HG03432 (cell line): ENCODE measurements at regions not wholly inside any gene's neighbourhood (a gene's known extent, or its start where the extent isn't known, plus 50 kb on each side); places are given as distances from the start of the nearest gene placed in this dataset.

Experiments
- ATAC-seq: cut with Tn5 transposase; IDR thresholded peaks from one replicate; pipeline ENCODE4 v1.9.1; 2021; ENCODE audit warnings: mild to moderate bottlenecking, moderate library complexity; ENCODE audit not compliant: unreplicated experiment

DNA sequence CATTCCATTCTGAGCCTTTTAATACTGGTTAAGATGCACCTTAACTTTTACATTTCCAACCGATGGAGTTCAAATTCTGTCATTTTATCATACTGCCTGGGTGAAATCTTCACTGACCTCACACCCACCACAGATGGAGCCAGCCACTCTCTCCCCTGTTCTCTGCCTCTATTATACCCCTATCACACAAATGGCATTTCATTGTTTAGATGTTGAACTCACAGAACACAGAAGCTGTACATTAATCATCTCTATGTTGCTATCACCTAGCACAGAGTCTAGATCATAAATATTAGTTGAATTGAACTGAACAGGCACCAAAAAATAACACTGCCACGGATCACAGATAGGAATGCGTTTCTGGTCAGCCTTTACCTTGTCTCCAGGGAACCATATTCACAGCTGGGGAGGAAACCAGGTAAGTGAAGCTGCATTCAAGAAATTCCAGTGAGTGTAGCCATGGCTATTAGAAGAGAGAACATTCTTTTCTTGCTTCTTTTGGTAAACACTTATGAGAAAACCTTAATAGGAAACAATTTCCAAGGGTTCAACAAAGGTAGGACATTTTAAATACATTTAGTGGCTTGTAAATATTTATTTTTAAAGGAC is 194.9 kb upstream of the RMST start:
- ATAC-seq, result no peak

DNA sequence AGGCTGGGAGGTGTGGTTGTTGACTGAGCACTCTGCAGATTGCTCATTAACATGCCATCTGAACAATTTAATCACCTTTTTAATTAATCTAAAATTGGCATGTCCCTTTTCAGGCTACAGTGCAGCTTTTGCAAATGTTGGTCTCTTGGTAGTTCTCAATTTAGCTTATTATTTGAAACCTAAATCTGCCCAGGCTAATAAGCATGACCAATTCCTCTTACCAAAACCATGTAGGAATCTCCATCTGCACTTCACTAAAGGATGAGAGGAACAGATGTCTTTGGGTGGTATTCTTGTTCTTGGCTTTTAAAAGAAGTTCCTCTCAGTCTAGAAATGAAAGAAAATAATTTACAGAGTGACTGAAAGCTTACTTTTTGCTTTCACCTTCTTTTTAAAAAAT is 190.1 kb upstream of the RMST start:
- ATAC-seq, result no peak

DNA sequence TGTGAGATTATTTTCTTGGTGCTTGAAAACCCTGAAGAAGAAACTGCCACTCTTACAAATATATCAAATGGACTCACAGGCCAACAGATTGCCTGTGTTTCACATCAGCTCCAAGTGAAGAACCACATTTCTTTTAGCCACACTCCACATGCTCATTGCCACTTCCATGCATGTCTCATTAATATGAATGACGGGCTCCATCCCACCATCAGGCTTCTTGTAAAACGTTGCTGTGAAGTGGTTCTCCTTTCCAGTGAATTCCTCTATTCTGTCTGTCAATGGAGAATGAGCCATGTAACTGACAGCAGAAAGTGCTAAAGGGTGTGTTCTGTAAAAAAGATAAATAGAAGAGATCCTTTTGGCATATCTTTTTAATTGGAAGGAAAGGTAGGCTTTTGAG is 188.2 kb upstream of the RMST start:
- no peak for ATAC-seq

DNA sequence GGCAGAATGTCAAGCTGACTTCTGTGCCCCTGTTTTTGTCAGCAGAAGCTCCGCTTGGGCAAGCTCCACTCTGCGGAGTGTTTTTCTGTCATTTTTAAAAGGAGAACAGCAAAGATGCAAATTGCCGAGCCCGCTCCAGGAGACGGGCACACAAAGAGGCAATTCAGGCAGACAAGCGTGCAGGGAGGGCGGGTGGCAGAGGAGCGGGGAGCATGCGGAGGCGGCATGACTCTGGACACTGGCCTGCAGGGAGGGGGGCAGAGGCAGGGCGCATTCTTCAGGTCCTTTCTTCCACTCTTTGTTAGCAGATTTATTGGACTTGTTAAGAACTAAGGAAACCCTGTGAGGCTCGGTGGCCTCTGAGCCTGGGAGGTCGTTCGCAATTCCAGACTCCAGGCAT is 187.3 kb upstream of the RMST start:
- ATAC-seq, result no peak

DNA sequence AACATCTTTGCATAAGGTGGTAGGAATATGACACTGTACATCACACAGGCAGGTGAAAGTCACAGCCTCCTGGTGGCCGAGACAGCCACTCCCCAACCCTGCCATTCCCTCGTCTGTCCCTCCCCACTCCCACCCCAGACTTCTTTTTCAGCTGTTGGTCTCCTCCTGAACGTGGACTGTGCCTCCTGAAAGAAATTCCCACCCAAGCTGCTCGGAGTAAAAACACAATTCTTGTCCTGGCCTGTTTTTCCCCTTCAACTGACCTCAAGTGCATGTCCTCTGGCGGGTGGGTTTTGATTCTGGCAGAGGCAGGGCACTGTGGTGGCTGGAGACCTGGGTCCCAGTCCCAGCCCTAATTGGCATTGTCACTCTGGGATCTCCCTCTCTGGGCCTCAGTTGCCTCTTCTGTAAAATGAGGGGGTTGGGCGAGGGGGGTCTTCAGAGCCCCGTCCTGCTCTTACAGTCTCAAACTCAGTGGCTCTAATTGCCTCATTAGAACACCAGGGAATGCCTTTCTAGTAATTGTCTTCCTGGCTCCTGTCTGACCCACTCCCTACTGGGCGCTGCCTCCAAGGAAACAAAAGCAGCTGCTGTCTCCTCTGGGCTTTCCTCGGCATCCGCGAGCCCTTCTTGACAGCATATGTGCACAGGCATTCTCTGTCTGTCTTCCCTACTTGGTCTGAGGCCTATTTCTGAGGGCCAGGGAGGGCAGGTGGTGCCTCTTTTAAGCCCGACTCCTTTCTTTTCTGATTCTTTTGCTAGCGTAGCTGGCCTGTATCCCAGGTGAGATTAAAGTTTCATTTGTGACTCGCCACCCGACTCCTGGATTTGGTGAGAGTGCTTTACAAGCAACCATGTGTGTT is 186.6 kb upstream of the RMST start:
- no peak for ATAC-seq

DNA sequence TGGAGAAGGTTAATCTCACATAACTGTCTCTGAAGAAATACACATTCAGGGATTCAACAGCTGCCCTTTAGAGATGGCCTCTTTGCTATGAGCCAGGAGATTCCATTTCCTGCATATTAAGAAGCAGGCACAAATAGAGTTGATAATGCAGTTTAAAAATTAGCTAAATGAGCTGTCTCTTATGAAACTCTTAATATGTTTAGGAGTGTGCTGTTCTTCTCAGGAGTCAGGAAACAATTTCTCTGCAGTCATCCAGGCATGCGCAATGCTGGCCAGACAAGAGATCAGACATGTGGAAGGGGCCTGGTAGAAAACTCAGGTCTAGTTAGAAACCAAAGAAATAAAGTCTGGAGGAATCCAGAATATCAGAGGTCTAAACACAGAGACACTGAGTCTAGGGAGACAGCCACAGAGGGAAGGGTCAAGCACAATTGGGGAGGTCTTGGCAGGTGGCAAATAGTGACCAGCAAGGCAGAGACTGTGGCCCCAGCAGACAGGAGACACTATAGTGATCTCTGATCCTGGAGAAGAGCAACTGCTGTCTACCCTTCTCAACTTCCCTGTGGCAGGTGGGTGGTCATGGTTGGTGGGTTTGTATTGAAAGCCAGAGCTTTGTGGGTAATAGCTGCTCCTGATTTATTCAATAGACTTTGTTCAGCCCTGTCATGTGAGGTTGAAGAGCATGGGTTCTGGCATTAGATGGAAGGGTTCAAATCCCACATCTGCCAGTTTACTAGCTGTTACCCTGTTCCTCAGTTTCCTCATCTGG is 185.8 kb upstream of the RMST start:
- ATAC-seq, result no peak

DNA sequence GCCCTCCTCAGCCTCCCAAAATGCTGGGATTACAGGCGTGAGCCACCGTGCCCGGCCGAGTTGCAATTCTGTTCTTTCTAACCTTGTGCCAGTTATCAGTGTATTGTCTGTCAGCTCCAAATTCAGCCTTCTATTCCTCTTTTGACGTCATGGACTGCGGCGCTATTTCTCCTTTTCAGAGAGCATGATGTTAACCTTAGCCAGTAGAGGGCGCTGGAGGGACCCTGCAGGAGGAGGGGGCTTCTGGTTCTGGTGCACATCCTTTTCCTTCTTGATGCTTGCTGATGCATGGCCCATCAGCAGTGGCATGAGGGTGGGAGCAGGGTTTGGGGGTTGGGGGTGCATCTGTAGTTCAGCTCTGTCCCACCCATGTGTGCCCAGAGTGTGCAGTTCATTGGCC is 179.3 kb upstream of the RMST start:
- no peak for ATAC-seq

DNA sequence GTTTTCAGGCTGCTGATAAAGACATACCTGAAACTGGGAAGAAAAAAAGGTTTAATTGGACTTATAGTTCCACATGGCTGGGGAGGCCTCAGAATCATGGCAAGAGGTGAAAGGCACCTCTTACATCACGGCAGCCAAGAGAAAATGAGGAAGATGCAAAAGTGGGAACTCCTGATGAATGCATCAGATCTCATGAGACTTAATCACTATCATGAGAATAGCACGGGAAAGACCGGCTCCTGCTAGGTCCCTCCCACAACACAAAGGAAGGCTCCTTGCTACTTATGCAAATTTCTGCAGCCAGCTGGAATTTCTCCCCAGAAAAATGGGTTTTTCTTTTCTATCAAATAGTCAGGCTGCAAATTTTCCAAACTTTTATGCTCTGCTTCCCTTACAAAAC is 174.1 kb upstream of the RMST start:
- no peak for ATAC-seq

DNA sequence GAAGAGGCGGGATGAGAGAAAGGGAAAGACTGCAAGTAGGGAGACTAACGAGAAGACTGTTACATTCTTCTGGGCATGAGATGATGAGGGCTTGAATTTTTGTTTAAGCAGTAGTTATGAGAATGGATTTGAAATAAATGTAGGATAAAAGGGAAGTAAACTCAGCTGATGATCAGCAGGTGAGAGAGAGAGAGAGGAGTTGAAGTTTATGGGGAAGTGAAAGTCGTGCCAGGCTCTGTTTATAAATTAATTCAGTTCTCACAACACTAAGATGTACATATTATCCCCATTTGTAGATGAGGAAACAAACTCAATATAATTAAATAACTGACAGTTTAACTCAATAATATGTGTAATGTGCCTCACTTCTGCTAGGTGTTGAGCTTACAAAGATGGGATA is 170.0 kb upstream of the RMST start:
- no peak for ATAC-seq

DNA sequence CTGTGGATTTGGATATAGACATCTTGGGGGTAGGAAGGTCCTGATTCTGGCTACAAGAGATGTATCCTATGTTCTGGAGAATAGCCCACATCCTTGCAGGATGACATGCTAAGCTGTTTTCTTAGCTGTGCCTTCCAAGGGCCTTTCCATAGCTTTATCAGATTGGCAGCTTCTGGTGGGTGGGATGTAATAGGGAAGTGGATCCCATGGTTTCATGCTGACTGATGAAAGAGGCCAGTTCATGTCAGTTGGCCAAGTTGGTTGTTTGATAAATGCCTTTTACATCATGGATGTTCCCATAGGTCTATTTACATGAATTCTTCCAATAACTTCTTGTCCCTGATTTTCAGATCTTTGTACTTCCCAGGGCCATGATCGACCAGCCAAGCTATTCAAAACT is 169.1 kb upstream of the RMST start:
- no peak for ATAC-seq

DNA sequence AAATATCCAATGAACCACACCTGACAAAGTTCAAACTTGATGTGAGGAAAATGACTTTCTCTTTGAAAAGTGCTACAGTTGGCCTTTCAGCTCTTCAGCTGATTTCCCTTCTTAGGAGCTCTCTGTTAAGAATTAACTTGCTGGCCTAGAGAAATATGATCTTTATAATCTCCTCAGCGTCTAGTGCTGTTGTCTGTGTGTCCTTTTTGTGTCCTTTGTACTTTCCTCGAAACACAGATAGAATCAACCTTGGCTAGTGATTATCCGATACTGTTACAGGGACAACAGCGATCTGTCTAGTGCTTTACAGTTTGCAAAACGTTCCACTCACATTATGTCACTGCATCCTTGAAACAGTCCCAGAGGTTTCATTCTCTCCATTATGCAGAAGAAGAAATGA is 162.8 kb upstream of the RMST start:
- no peak for ATAC-seq

DNA sequence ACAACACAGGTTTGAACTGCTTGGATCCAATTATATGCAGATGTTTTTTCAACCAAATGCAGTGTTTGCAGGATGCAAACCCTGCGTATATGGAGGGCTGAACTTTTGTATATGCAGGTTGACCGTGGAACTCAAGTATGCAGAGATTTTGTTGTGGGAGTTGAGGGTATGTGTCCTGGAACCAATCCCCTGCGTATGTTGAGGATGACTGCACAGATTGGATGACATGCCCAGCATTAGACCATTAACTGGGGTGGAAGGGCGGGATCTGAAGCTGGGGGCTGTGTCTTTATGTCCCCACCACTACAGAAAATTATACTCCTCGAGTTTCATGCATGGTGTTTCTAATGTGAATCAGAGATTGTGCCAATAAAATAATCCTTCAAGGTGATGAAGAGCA is 162.2 kb upstream of the RMST start:
- no peak for ATAC-seq

DNA sequence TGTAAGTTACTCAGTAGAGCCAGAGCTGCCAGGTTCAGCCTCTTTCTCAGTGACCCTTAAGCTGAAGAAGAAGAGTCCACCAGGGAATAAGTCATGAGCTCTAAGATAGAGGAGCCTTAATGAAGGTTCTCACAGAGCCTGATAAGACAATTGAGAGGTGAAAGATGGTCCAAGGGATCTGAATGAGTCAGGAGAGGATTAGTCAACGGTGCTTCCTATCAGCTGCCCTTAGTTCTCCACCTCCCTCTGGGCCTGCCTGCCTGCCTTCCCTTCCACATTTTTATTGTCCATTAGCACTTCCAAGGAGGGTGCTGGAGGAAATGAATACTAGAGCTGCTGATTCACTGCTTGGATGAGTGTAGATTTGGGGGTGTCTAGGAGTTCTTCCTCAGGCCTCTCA is 161.7 kb upstream of the RMST start:
- no peak for ATAC-seq

DNA sequence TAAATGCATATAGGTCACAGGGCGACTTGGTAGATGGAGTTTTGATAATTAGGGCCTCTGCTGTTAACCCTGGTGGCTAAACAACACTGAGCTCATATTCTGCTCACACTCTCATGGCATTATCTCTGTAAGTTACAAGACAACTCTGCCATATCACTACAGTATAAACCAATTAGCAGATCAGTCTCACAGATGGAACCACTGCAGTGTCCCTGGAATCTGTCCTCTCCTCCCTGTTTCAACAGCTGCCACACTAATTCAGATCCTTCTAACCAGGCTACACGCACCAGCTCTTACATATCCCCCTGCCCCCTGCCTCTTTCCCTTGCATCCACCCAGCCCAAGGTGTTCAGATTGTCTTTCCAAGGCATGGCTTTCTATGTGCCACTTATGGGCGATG is 161.0 kb upstream of the RMST start:
- no peak for ATAC-seq

DNA sequence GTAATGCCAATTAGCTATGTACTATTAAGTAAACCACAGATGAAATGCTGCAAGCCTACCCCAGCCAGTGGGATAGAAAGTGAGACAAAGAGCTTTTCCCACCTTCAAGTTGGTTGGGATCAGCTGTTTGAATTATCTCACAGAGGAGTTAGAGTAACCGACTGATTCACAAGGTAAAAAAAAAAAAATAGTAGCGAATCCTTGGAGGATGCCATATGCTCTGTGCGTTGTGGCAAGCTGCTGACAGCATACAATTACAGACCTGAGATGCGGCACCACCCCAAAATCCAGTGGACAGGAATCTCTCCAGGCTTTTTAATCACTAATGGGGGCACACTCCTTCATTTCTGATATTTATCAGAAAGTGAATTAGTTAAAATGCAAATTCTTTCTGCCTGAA is 157.0 kb upstream of the RMST start:
- no peak for ATAC-seq

DNA sequence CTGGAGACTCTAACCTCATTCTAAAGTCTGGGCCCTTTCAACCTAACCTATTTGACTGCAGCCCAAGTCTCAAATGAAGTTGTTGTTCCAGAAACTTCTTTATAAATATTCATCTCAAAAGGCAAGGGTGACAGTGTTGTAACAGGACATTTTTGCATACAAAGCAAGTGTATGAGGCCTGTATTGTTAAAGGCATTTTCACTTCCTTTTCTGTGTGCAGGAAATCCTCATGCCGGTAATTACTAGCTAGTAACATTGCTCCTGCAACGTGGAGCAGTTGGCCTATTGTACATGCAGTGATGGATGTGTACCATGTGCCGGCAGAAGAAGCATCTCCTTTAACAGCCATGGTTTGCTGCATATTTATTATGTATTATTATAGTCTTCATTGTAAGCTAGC is 156.5 kb upstream of the RMST start:
- ATAC-seq, result peak; percentile 99

DNA sequence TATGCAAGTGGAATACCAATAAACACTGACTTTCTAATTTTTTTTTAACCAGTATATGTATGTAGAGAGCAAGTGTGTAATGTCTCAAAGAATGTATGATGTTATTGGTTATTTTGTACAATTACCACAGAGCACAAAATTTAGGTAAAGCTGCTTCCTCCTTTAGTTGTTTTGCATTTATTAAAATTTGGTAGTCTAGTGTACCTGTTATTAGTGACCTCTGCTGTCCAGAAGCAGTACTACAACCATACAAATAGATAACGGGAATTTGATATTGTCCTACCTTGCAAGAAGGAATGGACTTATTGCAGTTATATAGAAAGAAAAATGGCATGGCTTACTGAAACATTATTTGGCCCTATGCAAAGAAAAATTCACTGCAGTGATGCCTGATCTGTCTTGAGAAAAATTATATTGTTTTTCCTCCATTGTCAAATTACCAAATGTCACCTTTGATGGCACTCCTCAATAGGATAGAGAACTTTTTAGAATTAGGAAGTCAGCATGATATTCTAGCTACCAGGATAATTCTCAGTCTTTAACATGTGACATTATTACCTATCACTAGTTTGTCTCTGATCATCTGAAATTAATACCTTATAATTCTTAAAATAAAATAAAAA is 153.9 kb upstream of the RMST start:
- no peak for ATAC-seq

DNA sequence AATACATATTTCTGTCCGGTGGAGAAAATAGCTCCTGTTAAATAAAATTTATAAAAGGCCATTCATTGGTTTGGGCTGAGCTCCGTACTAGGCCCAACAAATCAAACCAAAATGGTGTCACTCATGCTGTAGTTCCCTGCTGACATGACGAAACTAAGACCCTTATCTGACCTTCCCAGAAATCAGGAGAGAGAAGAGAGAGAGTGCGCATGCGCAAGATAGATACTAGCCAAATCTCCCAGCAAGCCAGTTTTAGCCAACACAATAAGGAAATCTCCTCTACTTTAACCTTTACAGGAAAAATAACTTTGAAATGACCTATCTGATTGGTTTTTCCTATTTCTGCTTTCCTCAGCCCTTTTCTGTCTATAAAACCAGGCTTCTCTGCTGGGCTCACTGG is 152.7 kb upstream of the RMST start:
- no peak for ATAC-seq

DNA sequence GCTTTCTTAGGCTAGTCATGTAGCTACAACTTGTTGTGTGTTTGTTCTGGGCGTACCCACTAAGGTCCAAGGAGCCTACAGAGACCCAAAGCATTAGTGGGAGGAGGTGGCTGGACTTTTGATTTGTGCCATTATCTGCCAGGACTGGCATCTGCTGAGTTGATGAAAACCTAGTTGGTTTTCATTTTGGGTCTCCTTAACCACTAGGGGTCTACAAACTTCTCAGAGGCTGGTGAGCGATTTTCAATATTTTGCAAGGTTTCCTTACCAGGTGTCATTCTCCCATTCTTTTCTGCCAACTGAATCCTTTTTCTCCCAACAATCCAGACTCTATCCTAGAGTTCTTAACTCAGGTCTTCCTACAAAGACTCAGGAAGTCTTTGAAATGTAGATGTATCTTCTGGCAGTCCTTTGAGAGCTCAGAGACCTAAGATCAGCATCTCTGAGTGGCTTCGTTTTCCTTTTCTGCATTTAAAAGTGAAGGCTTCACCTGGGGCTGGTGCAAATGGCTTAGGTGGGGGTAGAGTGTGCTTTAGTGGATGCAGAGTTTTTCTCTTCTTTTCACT is 150.0 kb upstream of the RMST start:
- ATAC-seq, result no peak

DNA sequence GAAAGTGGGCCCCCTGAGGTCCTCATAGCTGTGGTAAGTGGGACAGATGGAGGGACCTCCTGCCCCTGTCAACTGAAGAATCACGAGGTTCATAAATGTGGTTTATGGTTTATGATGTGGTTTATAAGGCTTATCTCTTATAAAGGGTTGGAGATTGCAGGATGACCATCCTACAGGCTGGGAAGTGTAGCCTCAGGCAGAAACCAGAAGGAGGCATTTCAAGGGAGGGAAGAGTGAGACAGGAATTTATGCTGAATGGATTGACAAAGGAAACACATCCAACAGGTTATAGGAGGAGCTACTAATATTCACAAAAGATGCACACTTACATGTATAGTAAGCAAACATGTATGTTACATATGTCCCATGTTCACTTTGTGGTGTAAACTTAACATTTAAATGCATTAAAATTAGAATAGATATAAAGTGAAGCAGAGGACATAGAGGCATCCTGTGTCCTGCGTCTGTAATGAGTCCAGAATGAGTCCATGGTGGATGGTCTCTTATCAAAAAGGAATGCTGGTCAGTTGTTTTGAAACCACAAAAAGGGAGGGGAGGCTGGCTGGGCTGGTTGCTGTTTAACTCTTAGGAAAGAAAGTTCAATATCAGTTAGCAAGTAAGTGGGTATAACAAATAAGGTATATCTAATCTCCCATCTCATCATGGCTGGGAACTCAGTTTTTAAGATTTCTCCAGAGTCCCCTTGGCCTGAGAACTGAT is 149.0 kb upstream of the RMST start:
- ATAC-seq, result no peak

DNA sequence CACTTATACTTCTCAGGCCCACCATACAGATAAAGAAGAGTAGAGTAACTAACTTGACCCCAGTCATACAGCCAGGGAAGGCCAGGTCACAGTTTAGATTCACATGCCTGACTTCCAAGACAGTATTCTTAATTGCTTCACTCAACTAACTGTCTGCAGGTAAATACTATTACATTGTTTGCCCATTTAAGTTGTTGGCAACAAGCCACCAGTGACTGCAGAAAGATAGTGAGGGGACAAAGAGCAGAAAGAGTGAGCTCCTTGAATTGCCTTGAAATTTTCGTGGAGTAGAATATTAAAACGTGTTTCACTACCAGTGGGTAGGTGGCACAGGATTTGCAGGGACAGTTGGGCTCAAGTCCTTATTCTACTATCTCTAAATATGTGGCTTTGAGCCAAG is 146.3 kb upstream of the RMST start:
- no peak for ATAC-seq
